GM23338 (cell line): ENCODE measurements at regions not wholly inside any gene's neighbourhood (a gene's known extent, or its start where the extent isn't known, plus 50 kb on each side); places are given as distances from the start of the nearest gene placed in this dataset.

Experiments used
- ATAC-seq: fragments of 200-7000 bp; cut with Tn5 transposase; 3 replicates; pipeline ENCODE4 v1.9.1; 2020
- DNase-seq: peaks from one replicate; pipeline ENCODE4 v3.0.0-alpha.2; 2015; ENCODE audit warnings: low spot score
- H2AFZ ChIP-seq: fragments of 200-600 bp; sonication (generic); 2 replicates; pipeline ENCODE4 v1.8.0; 2016; ENCODE audit warnings: antibody characterized with exemption, mild to moderate bottlenecking, moderate library complexity
- H3F3A ChIP-seq: fragments of 200-600 bp; sonication (generic); replicated peaks from 2 replicates; pipeline ENCODE4 v1.8.0; 2017; ENCODE audit warnings: antibody characterized with exemption, mixed run types, low read depth
- H3K27ac ChIP-seq: fragments of 200-600 bp; sonication (generic); 2 replicates; pipeline ENCODE4 v1.6.1; 2016; ENCODE audit warnings: low read depth
- H3K27me3 ChIP-seq: fragments of 200-600 bp; sonication (generic); 2 replicates; pipeline ENCODE4 v1.8.0; 2016; ENCODE audit warnings: mild to moderate bottlenecking, mixed run types, moderate library complexity; ENCODE audit not compliant: insufficient read depth
- H3K36me3 ChIP-seq: fragments of 200-600 bp; sonication (generic); 2 replicates; pipeline ENCODE4 v1.8.0; 2016; ENCODE audit warnings: mild to moderate bottlenecking; ENCODE audit not compliant: insufficient read depth
- H3K4me1 ChIP-seq: fragments of 200-600 bp; sonication (generic); 2 replicates; pipeline ENCODE4 v1.8.0; 2016; ENCODE audit warnings: mild to moderate bottlenecking, moderate library complexity; ENCODE audit not compliant: insufficient read depth
- H3K4me2 ChIP-seq: fragments of 200-600 bp; sonication (generic); 2 replicates; pipeline ENCODE4 v1.7.1; 2017; ENCODE audit warnings: mixed run types
- H3K4me3 ChIP-seq: fragments of 200-600 bp; sonication (generic); 2 replicates; pipeline ENCODE4 v1.6.1; 2016; ENCODE audit warnings: mixed run types
- H3K79me2 ChIP-seq: fragments of 200-600 bp; sonication (generic); replicated peaks from 2 replicates; pipeline ENCODE4 v1.8.0; 2017; ENCODE audit warnings: mild to moderate bottlenecking; ENCODE audit not compliant: insufficient read depth
- H3K9me2 ChIP-seq: fragments of 200-600 bp; sonication (generic); 2 replicates; pipeline ENCODE4 v1.8.0; 2017; ENCODE audit not compliant: insufficient read depth
- H4K20me1 ChIP-seq: fragments of 200-600 bp; sonication (generic); replicated peaks from 2 replicates; pipeline ENCODE4 v1.8.0; 2017; ENCODE audit warnings: mild to moderate bottlenecking; ENCODE audit not compliant: insufficient read depth
- H3K27ac Mint-ChIP-seq: 2 replicates; pipeline ENCODE4 v1.8.0; 2020; ENCODE audit warnings: inconsistent platforms, mild to moderate bottlenecking, moderate library complexity, mixed read lengths
- H3K27me3 Mint-ChIP-seq: 3 replicates; pipeline ENCODE4 v1.8.0; 2022; ENCODE audit warnings: low read depth, mild to moderate bottlenecking, moderate library complexity, mixed read lengths, inconsistent platforms; ENCODE audit not compliant: insufficient read depth, poor library complexity
- H3K36me3 Mint-ChIP-seq: 3 replicates; pipeline ENCODE4 v1.8.0; 2021; ENCODE audit warnings: low read depth, mild to moderate bottlenecking, inconsistent platforms, moderate library complexity, mixed read lengths
- H3K4me1 Mint-ChIP-seq: 3 replicates; pipeline ENCODE4 v1.8.0; 2020; ENCODE audit warnings: mild to moderate bottlenecking, inconsistent platforms, mixed read lengths
- H3K4me3 Mint-ChIP-seq: 3 replicates; pipeline ENCODE4 v1.8.0; 2021; ENCODE audit warnings: moderate library complexity, mild to moderate bottlenecking, inconsistent platforms, mixed read lengths
- H3K9me3 Mint-ChIP-seq: 3 replicates; pipeline ENCODE4 v1.8.0; 2020; ENCODE audit warnings: moderate library complexity, mild to moderate bottlenecking, inconsistent platforms, mixed read lengths
- CTCF ChIP-seq, 2 experiments: fragments of 200-600 bp in 1 of 2; sonication (generic) in 1 of 2; conservative IDR thresholded peaks; 2 replicates each; pipeline versions ENCODE4 v1.5.1 to v1.6.1; 2016 to 2017; ENCODE audit warnings: antibody characterized with exemption in 2 of 2, low read depth in 2 of 2, mild to moderate bottlenecking in 2 of 2, moderate library complexity in 1 of 2
- EZH2 ChIP-seq: fragments of 200-600 bp; sonication (generic); IDR thresholded peaks from one replicate; pipeline ENCODE4 v1.8.0; 2017; ENCODE audit warnings: antibody characterized with exemption, mild to moderate bottlenecking, low read depth; ENCODE audit not compliant: unreplicated experiment
- EZH2phosphoT487 ChIP-seq: fragments of 200-600 bp; sonication (generic); IDR thresholded peaks from one replicate; pipeline ENCODE4 v1.8.1; 2018; ENCODE audit warnings: antibody characterized with exemption; ENCODE audit not compliant: unreplicated experiment
- JUNB ChIP-seq: IDR thresholded peaks from one replicate; pipeline ENCODE4 v1.6.1; 2016; ENCODE audit warnings: antibody characterized with exemption; ENCODE audit not compliant: unreplicated experiment
- NANOG ChIP-seq: IDR thresholded peaks from 2 replicates; pipeline ENCODE4 v1.6.1; 2016; ENCODE audit warnings: antibody characterized with exemption, borderline replicate concordance
- POLR2AphosphoS5 ChIP-seq: IDR thresholded peaks from 2 replicates; pipeline ENCODE4 v1.6.1; 2016; ENCODE audit warnings: antibody characterized with exemption, low read depth
- REST ChIP-seq: IDR thresholded peaks from one replicate; pipeline ENCODE4 v1.6.1; 2018; ENCODE audit warnings: antibody characterized with exemption; ENCODE audit not compliant: unreplicated experiment
- STAT1 ChIP-seq: IDR thresholded peaks from one replicate; pipeline ENCODE4 v1.6.1; 2016; ENCODE audit warnings: antibody characterized with exemption; ENCODE audit not compliant: unreplicated experiment
- ZNF114 ChIP-seq: fragments of 250-450 bp; sonication (Bioruptor Pico); IDR thresholded peaks from 2 replicates; pipeline ENCODE4 v1.5.0; 2020; ENCODE audit warnings: mild to moderate bottlenecking, moderate library complexity
- ZNF331 ChIP-seq: fragments of 250-450 bp; sonication (Bioruptor Pico); IDR thresholded peaks from 2 replicates; pipeline ENCODE4 v1.5.0; 2020; ENCODE audit warnings: low read depth, mild to moderate bottlenecking, moderate library complexity

- Histone ChIP-seq H3K79me2 (no peaks in the 10 kb centered on the region), H3K27me3 (no peaks in the 10 kb centered on the region), H3K4me2 (no peak overlapping the region), H2AFZ (no peak overlapping the region), H3F3A (no peaks in the 10 kb centered on the region), H3K36me3 (no peaks in the 10 kb centered on the region), H3K4me3 (no peak overlapping the region), H3K4me1 (no peaks in the 10 kb centered on the region), H3K27ac (no peak overlapping the region), H3K9me2 (no peaks in the 10 kb centered on the region), H4K20me1 (no peaks in the 10 kb centered on the region)
- H3K36me3 Mint-ChIP-seq, result peaks cover 9% of the 10 kb centered on the region; the same call in 1 of the 3 replicates
- no peak for DNase-seq
- H3K9me3 Mint-ChIP-seq, result peaks cover 7% of the 10 kb centered on the region
- no peak overlapping the region for H3K4me3 Mint-ChIP-seq
- no peak for TF ChIP-seq EZH2phosphoT487
- no peak for TF ChIP-seq CTCF (conservative IDR thresholded peaks at IDR 0.05; ENCODE audit: low read depth in 2 of 2)
- no peak for ATAC-seq
- H3K27ac Mint-ChIP-seq, result no peak overlapping the region
- H3K4me1 Mint-ChIP-seq, result no peaks in the 10 kb centered on the region
- no peaks in the 10 kb centered on the region for H3K27me3 Mint-ChIP-seq
Measured at GRCh38 chr5:105032917-105033316, 1470.3 kb upstream of the NUDT12 start.

- H3K27ac Mint-ChIP-seq, result no peak overlapping the region
- H3K9me3 Mint-ChIP-seq, result no peaks in the 10 kb centered on the region
- DNase-seq, result no peak
- H3K27me3 Mint-ChIP-seq, result no peaks in the 10 kb centered on the region
- peaks cover 3% of the 10 kb centered on the region; the same call in 1 of the 3 replicates for H3K36me3 Mint-ChIP-seq
- Histone ChIP-seq H3F3A (no peaks in the 10 kb centered on the region), H3K36me3 (no peaks in the 10 kb centered on the region), H3K27me3 (no peaks in the 10 kb centered on the region), H2AFZ (no peak overlapping the region), H3K4me3 (no peak overlapping the region), H3K4me1 (no peaks in the 10 kb centered on the region), H3K4me2 (no peak overlapping the region), H3K9me2 (no peaks in the 10 kb centered on the region), H3K27ac (no peak overlapping the region), H3K79me2 (no peaks in the 10 kb centered on the region), H4K20me1 (no peaks in the 10 kb centered on the region)
- no peak for ATAC-seq
- H3K4me1 Mint-ChIP-seq, result no peaks in the 10 kb centered on the region
- H3K4me3 Mint-ChIP-seq, result no peak overlapping the region
- TF ChIP-seq EZH2phosphoT487 (no peak), EZH2 (no peak), REST (no peak), CTCF (conservative IDR thresholded peaks at IDR 0.05; ENCODE audit: low read depth in 2 of 2) (no peak), ZNF331 (CRISPR knock-in tag) (no peak), JUNB (no peak), POLR2AphosphoS5 (no peak), ZNF114 (CRISPR knock-in tag) (no peak), STAT1 (no peak), NANOG (no peak)
Measured at GRCh38 chr5:105030153-105030552, 1467.6 kb upstream of the NUDT12 start.
